DND-41 (cell line): ENCODE measurements at regions not wholly inside any gene's neighbourhood (a gene's known extent, or its start where the extent isn't known, plus 50 kb on each side); places are given as distances from the start of the nearest gene placed in this dataset.

Source experiments
- CTCF ChIP-seq: IDR thresholded peaks from 2 replicates; pipeline ENCODE4 v1.5.1; 2012; ENCODE audit warnings: borderline replicate concordance, low read length, moderate library complexity, mild to moderate bottlenecking; ENCODE audit not compliant: poor library complexity, severe bottlenecking; ENCODE audit errors: extremely low read depth
- EZH2 ChIP-seq: IDR thresholded peaks from 3 replicates; pipeline ENCODE4 v1.6.1; 2012; ENCODE audit warnings: borderline replicate concordance, low read depth, mild to moderate bottlenecking, moderate library complexity, low read length, inconsistent platforms; ENCODE audit not compliant: severe bottlenecking

- TF ChIP-seq CTCF = no peak
- TF ChIP-seq EZH2 = no peak
Measured at GRCh38 chr7:51982653-51983052, 666.0 kb upstream of the COBL start.
